PC-3 (cell line): ENCODE measurements at regions not wholly inside any gene's neighbourhood (a gene's known extent, or its start where the extent isn't known, plus 50 kb on each side); places are given as distances from the start of the nearest gene placed in this dataset.

Experiments used
- ATAC-seq: fragments of 200-7000 bp; cut with Tn5 transposase; 2 replicates; pipeline ENCODE4 v1.9.1; 2020; ENCODE audit warnings: mild to moderate bottlenecking, moderate library complexity
- BruUV-seq: library from RNA; stranded (reverse); fragments of 400-500 nt; replicated peaks from 2 replicates; lab custom pipeline; 2021; lab: Mats Ljungman, UMichigan
- CTCF ChIA-PET: fragments of 300-600 bp; sonication (Branson Sonifier 250); formaldehyde crosslinking; loops from one replicate; lab custom pipeline; 2022; ENCODE audit warnings: antibody characterized with exemption; lab: Charles Lee
- POLR2A ChIA-PET: fragments of 300-600 bp; sonication (Branson Sonifier 250); formaldehyde crosslinking; loops from one replicate; lab custom pipeline; 2022; ENCODE audit warnings: antibody characterized with exemption; ENCODE audit not compliant: unreplicated experiment; lab: Charles Lee
- DNase-seq: peaks from one replicate; pipeline ENCODE4 v3.0.0-alpha.2; 2015
- H2AFZ ChIP-seq: fragments of 300-600 bp; sonication (generic); 2 replicates; pipeline ENCODE4 v1.6.0; 2016; ENCODE audit warnings: antibody characterized with exemption, low read length
- H3F3A ChIP-seq: fragments of 300-600 bp; sonication (generic); one replicate; pipeline ENCODE4 v1.6.0; 2017; ENCODE audit warnings: antibody characterized with exemption, low read length, control low read depth, mild to moderate bottlenecking; ENCODE audit not compliant: unreplicated experiment
- H3K27ac ChIP-seq: fragments of 300-600 bp; sonication (generic); 2 replicates; pipeline ENCODE4 v1.5.1; 2016; ENCODE audit warnings: mild to moderate bottlenecking, low read length
- H3K27me3 ChIP-seq: fragments of 300-600 bp; sonication (generic); 2 replicates; pipeline ENCODE4 v1.6.1; 2016; ENCODE audit warnings: low read length, mixed read lengths
- H3K36me3 ChIP-seq: fragments of 300-600 bp; sonication (generic); 2 replicates; pipeline ENCODE4 v1.6.1; 2016; ENCODE audit warnings: low read depth, mixed run types, low read length, mixed read lengths
- H3K4me1 ChIP-seq: fragments of 300-600 bp; sonication (generic); 2 replicates; pipeline ENCODE4 v1.5.1; 2016; ENCODE audit warnings: low read length; ENCODE audit not compliant: insufficient read depth
- H3K4me2 ChIP-seq: fragments of 300-600 bp; sonication (generic); 2 replicates; pipeline ENCODE4 v1.6.0; 2016; ENCODE audit warnings: low read length
- H3K4me3 ChIP-seq: fragments of 300-600 bp; sonication (generic); 2 replicates; pipeline ENCODE4 v1.5.1; 2016; ENCODE audit warnings: mild to moderate bottlenecking, low read length, mixed read lengths
- H3K79me2 ChIP-seq: fragments of 300-600 bp; sonication (generic); 2 replicates; pipeline ENCODE4 v1.6.1; 2017; ENCODE audit warnings: low read length, mixed read lengths
- H3K9ac ChIP-seq: fragments of 300-600 bp; sonication (generic); 2 replicates; pipeline ENCODE4 v1.6.0; 2016; ENCODE audit warnings: mild to moderate bottlenecking, low read length
- H3K9me2 ChIP-seq: fragments of 300-600 bp; sonication (generic); replicated peaks from 2 replicates; pipeline ENCODE4 v1.6.1; 2016; ENCODE audit warnings: mixed run types, low read length, mixed read lengths
- H3K9me3 ChIP-seq: fragments of 300-600 bp; sonication (generic); 2 replicates; pipeline ENCODE4 v1.6.1; 2016; ENCODE audit warnings: low read length, mixed read lengths
- H4K20me1 ChIP-seq: fragments of 300-600 bp; sonication (generic); 2 replicates; pipeline ENCODE4 v1.6.1; 2016; ENCODE audit warnings: low read length, mixed read lengths
- EZH2 ChIP-seq: fragments of 300-600 bp; sonication (generic); IDR thresholded peaks from one replicate; pipeline ENCODE4 v1.6.1; 2017; ENCODE audit warnings: antibody characterized with exemption, mild to moderate bottlenecking, low read length; ENCODE audit not compliant: unreplicated experiment
- EZH2phosphoT487 ChIP-seq: fragments of 300-600 bp; sonication (generic); IDR thresholded peaks from 2 replicates; pipeline ENCODE4 v1.6.1; 2018; ENCODE audit warnings: mild to moderate bottlenecking, antibody characterized with exemption, low read length, borderline replicate concordance
- intact Hi-C: fragments of 100-400 bp; cut with micrococcal nuclease; formaldehyde crosslinking; loops from 2 replicates; pipeline ENCODE4 v1.9.0; 2023
- TF ChIP-seq, protein P1 (sequence below): fragments of 300-600 bp; sonication (generic); conservative IDR thresholded peaks from 2 replicates; pipeline ENCODE4 v1.5.1; 2017; ENCODE audit warnings: antibody characterized with exemption, low read depth, mild to moderate bottlenecking, low read length

DNA sequence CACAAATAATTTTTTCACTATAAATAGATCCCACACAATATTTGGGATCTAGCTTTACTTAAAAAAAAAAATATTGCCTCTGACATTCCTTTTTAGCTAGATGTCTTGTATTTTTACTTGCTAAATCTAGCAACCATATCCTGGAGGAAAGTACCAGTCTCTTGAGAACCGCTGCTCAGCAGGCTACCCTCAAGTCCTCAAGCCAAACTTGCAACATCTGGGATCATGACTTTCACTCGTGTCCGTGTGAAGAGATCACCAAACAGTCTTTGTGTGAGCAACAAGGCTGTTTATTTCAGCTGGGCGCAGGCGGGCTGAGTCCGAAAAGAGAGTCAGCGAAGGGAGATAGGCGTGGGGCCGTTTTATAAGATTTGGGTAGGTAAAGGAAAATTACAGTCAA is 180.3 kb upstream of the FER start:
- Histone ChIP-seq H3K4me1 (no peaks in the 10 kb centered on the region), H3K4me3 (no peak overlapping the region), H3F3A (no peaks in the 10 kb centered on the region), H3K4me2 (no peak overlapping the region), H3K9ac (no peak overlapping the region), H3K27me3 (no peaks in the 10 kb centered on the region; the same call in 1 of the 2 replicates), H3K9me2 (no peaks in the 10 kb centered on the region), H3K27ac (no peak overlapping the region), H4K20me1 (no peaks in the 10 kb centered on the region), H3K36me3 (no peaks in the 10 kb centered on the region), H2AFZ (no peak overlapping the region), H3K79me2 (no peaks in the 10 kb centered on the region), H3K9me3 (no peaks in the 10 kb centered on the region)
- no TSS peak for BruUV-seq
- intact Hi-C loops: no loop called here
- TF ChIP-seq EZH2phosphoT487 (no peak), EZH2 (no peak)
- TF ChIP-seq, protein P1, sequence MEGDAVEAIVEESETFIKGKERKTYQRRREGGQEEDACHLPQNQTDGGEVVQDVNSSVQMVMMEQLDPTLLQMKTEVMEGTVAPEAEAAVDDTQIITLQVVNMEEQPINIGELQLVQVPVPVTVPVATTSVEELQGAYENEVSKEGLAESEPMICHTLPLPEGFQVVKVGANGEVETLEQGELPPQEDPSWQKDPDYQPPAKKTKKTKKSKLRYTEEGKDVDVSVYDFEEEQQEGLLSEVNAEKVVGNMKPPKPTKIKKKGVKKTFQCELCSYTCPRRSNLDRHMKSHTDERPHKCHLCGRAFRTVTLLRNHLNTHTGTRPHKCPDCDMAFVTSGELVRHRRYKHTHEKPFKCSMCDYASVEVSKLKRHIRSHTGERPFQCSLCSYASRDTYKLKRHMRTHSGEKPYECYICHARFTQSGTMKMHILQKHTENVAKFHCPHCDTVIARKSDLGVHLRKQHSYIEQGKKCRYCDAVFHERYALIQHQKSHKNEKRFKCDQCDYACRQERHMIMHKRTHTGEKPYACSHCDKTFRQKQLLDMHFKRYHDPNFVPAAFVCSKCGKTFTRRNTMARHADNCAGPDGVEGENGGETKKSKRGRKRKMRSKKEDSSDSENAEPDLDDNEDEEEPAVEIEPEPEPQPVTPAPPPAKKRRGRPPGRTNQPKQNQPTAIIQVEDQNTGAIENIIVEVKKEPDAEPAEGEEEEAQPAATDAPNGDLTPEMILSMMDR: no peak
- DNase-seq: no peak
- CTCF ChIA-PET: no interaction called here
- ATAC-seq: no peak
- POLR2A ChIA-PET: no interaction called here

DNA sequence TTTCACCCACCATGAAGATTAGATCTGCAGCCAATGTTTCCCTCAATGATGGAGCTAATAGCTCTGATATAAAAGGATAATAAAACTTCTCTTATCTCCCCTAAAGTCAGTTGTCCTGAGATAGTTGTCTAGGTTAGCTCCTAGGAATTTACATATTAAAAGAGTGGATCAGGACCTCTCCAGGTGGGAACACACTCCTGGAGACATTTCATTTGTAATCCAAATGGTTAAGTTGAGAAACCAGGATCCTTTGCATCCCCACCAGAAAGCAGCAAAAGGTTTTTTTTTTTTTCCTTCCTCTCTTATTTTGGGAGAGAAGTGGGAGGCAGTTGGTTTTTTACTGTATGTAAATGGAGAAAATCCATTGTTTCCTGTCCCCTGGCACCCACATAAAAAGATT is 182.5 kb upstream of the FBXL17 start:
- Histone ChIP-seq H3K4me1 (no peaks in the 10 kb centered on the region), H3K9ac (no peak overlapping the region), H3F3A (no peaks in the 10 kb centered on the region), H3K4me3 (no peak overlapping the region), H2AFZ (no peak overlapping the region), H4K20me1 (no peaks in the 10 kb centered on the region), H3K36me3 (no peaks in the 10 kb centered on the region), H3K79me2 (no peaks in the 10 kb centered on the region), H3K9me2 (no peaks in the 10 kb centered on the region), H3K27ac (no peak overlapping the region), H3K9me3 (no peaks in the 10 kb centered on the region), H3K27me3 (no peaks in the 10 kb centered on the region; the same call in 1 of the 2 replicates), H3K4me2 (no peak overlapping the region)
- POLR2A ChIA-PET: no interaction called here
- TF ChIP-seq, protein P1: no peak
- no peak for TF ChIP-seq EZH2phosphoT487
- TF ChIP-seq EZH2: no peak
- intact Hi-C loops: no loop called here
- DNase-seq: no peak
- no TSS peak for BruUV-seq
- CTCF ChIA-PET: no interaction called here
- ATAC-seq: no peak

DNA sequence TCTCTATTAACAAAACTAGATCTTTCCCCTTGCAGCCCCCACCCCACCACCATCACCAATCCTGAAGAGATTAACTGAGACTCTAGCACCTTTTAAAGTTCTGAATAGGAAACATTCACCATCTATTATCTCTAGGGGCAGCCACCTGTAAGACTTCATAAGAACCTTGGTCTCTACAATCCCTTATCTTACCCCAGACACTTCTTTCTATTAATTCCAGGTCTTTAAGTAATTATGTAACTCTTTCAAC is 180.2 kb upstream of the FBXL17 start:
- ChIA-PET POLR2A (no interaction called here), CTCF (no interaction called here)
- no peaks in the 10 kb centered on the region; the same call in 1 of the 2 replicates for H3K27me3 ChIP-seq
- TF ChIP-seq EZH2 (no peak), EZH2phosphoT487 (no peak)
- TF ChIP-seq, protein P1: no peak
- no peaks in the 10 kb centered on the region for H3K4me1 ChIP-seq
- no peak overlapping the region for H3K4me3 ChIP-seq
- no peak overlapping the region for H2AFZ ChIP-seq
- no peaks in the 10 kb centered on the region for H3K9me3 ChIP-seq
- BruUV-seq: no TSS peak
- H4K20me1 ChIP-seq: no peaks in the 10 kb centered on the region
- intact Hi-C loops: no loop called here
- no peaks in the 10 kb centered on the region for H3F3A ChIP-seq
- ATAC-seq: no peak
- DNase-seq: no peak
- no peak overlapping the region for H3K4me2 ChIP-seq
- no peak overlapping the region for H3K27ac ChIP-seq
- no peaks in the 10 kb centered on the region for H3K79me2 ChIP-seq
- no peaks in the 10 kb centered on the region for H3K9me2 ChIP-seq
- no peak overlapping the region for H3K9ac ChIP-seq
- H3K36me3 ChIP-seq: no peaks in the 10 kb centered on the region
